Prostate gland (tissue), 2 donors: ENCODE measurements at regions not wholly inside any gene's neighbourhood (a gene's known extent, or its start where the extent isn't known, plus 50 kb on each side); places are given as distances from the start of the nearest gene placed in this dataset.

ENCODE experiments used
- POLR2A ChIP-seq: fragments of 450-650 bp; IDR thresholded peaks from one replicate; pipeline ENCODE4 v1.6.1; 2016; ENCODE audit warnings: antibody characterized with exemption, mild to moderate bottlenecking
- POLR2AphosphoS5 ChIP-seq: sonication (generic); formaldehyde crosslinking; IDR thresholded peaks from one replicate; pipeline ENCODE4 v1.6.1; 2017; ENCODE audit warnings: antibody characterized with exemption
- TF ChIP-seq, protein P1 (sequence below), 4 experiments: fragments of 200-600 bp in 2 of 4; fragments of 450-650 bp in 2 of 4; sonication (generic) in 2 of 4; IDR thresholded peaks; 1 replicate in 3 of 4; 2 replicates in 1 of 4; pipeline ENCODE4 v1.5.1; 2016 to 2019; ENCODE audit warnings: antibody characterized with exemption in 4 of 4, mild to moderate bottlenecking in 2 of 4, moderate library complexity in 2 of 4

DNA sequence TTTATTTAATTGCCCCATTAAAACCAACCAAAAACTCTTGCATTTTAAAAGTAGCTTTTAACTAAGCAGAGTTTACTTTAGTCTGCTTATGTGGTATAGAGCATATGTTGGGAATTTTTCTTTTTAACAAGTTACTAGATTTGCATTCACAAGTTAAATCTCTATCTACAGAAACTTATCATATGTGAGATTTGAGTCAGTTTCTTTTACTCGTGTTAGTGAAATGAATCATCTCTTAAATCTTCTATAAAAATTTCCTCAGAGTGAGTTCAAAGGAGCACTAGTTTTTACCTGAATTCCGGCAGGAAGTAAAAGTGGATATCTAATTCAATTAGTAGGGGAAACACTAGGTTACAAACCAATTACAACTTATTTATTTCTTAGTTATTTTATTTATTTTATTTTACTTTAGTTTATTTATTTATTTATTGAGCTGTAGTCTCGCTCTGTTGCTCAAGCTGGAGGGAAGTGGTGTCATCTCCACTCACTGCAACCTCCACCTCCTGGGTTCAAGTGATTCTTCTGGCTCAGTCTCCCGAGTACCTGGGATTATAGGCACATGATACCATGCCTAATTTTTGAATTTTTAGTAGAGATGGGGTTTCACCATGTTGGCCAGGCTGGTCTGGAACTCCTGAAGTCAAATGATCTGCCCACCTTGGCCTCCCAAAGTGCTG is 1609.6 kb upstream of the B3GALT2 start:
- TF ChIP-seq, protein P1, sequence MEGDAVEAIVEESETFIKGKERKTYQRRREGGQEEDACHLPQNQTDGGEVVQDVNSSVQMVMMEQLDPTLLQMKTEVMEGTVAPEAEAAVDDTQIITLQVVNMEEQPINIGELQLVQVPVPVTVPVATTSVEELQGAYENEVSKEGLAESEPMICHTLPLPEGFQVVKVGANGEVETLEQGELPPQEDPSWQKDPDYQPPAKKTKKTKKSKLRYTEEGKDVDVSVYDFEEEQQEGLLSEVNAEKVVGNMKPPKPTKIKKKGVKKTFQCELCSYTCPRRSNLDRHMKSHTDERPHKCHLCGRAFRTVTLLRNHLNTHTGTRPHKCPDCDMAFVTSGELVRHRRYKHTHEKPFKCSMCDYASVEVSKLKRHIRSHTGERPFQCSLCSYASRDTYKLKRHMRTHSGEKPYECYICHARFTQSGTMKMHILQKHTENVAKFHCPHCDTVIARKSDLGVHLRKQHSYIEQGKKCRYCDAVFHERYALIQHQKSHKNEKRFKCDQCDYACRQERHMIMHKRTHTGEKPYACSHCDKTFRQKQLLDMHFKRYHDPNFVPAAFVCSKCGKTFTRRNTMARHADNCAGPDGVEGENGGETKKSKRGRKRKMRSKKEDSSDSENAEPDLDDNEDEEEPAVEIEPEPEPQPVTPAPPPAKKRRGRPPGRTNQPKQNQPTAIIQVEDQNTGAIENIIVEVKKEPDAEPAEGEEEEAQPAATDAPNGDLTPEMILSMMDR (IDR thresholded peaks at IDR 0.05): no peak
- TF ChIP-seq POLR2A: no peak
- no peak for TF ChIP-seq POLR2AphosphoS5
